IMR-90 (cell line): ENCODE measurements at regions not wholly inside any gene's neighbourhood (a gene's known extent, or its start where the extent isn't known, plus 50 kb on each side); places are given as distances from the start of the nearest gene placed in this dataset.

Source experiments
- ATAC-seq: fragments of 200-7000 bp; cut with Tn5 transposase; 2 replicates; pipeline ENCODE4 v1.9.1; 2020; ENCODE audit warnings: low read depth, mild to moderate bottlenecking, moderate library complexity
- BruUV-seq: library from RNA; stranded (reverse); fragments of 400-500 nt; replicated peaks from 2 replicates; lab custom pipeline; 2021; lab: Mats Ljungman, UMichigan
- CTCF ChIA-PET: fragments of 300-600 bp; formaldehyde crosslinking; extraction: SDS; loops from one replicate; lab custom pipeline; 2021; ENCODE audit warnings: antibody characterized with exemption; lab: Yijun Ruan, JAX
- POLR2A ChIA-PET: fragments of 300-600 bp; sonication (Branson Sonifier 250); formaldehyde crosslinking; loops from one replicate; lab custom pipeline; 2022; ENCODE audit warnings: antibody characterized with exemption; ENCODE audit not compliant: unreplicated experiment; lab: Charles Lee
- DNase-seq: peaks from one replicate; pipeline ENCODE4 v3.0.0; 2013
- H2AFZ ChIP-seq: replicated peaks from 2 replicates; pipeline ENCODE3; 2013; ENCODE audit warnings: low read length, mild to moderate bottlenecking; ENCODE audit not compliant: poor library complexity
- H2AK5ac ChIP-seq: 2 replicates; pipeline ENCODE4 v1.6.1; 2013; ENCODE audit warnings: low read depth, low read length, inconsistent platforms
- H2AK9ac ChIP-seq: replicated peaks from 2 replicates; pipeline ENCODE3; 2013; ENCODE audit warnings: mild to moderate bottlenecking, low read depth, low read length, moderate library complexity; ENCODE audit not compliant: poor library complexity
- H2BK120ac ChIP-seq: 2 replicates; pipeline ENCODE4 v1.6.1; 2013; ENCODE audit warnings: low read depth, low read length, inconsistent platforms
- H2BK15ac ChIP-seq: 3 replicates; pipeline ENCODE4 v1.6.1; 2013; ENCODE audit warnings: low read depth, low read length, inconsistent platforms
- H2BK20ac ChIP-seq: 2 replicates; pipeline ENCODE4 v1.6.1; 2013; ENCODE audit warnings: low read depth, mild to moderate bottlenecking, inconsistent platforms, low read length, moderate library complexity
- H2BK5ac ChIP-seq: 2 replicates; pipeline ENCODE4 v1.6.1; 2013; ENCODE audit warnings: mild to moderate bottlenecking, low read depth, low read length, inconsistent platforms; ENCODE audit not compliant: poor library complexity, severe bottlenecking
- H3K14ac ChIP-seq: replicated peaks from 2 replicates; pipeline ENCODE4 v1.6.1; 2013; ENCODE audit warnings: low read depth, low read length, inconsistent platforms
- H3K18ac ChIP-seq: 2 replicates; pipeline ENCODE4 v1.6.1; 2013; ENCODE audit warnings: low read depth, low read length, control low read depth
- H3K23ac ChIP-seq: 2 replicates; pipeline ENCODE4 v1.6.1; 2013; ENCODE audit warnings: low read depth, low read length, inconsistent platforms
- H3K27ac ChIP-seq: 2 replicates; pipeline ENCODE4 v1.5.1; 2013; ENCODE audit warnings: mild to moderate bottlenecking, control low read depth, low read length; ENCODE audit not compliant: insufficient read depth
- H3K27me3 ChIP-seq: 2 replicates; pipeline ENCODE4 v1.6.1; 2013; ENCODE audit warnings: low read length; ENCODE audit not compliant: control insufficient read depth, insufficient read depth
- H3K36me3 ChIP-seq: 2 replicates; pipeline ENCODE4 v1.6.1; 2013; ENCODE audit warnings: low read length, mixed read lengths; ENCODE audit not compliant: control insufficient read depth, insufficient read depth
- H3K4ac ChIP-seq: 2 replicates; pipeline ENCODE4 v1.6.1; 2013; ENCODE audit warnings: low read depth, low read length, inconsistent platforms
- H3K4me1 ChIP-seq: 2 replicates; pipeline ENCODE4 v1.6.1; 2013; ENCODE audit warnings: low read length, mixed read lengths; ENCODE audit not compliant: control insufficient read depth, insufficient read depth
- H3K4me2 ChIP-seq: 2 replicates; pipeline ENCODE4 v1.6.1; 2013; ENCODE audit warnings: low read depth, mild to moderate bottlenecking, control low read depth, low read length, moderate library complexity
- H3K4me3 ChIP-seq: 2 replicates; pipeline ENCODE4 v1.5.1; 2013; ENCODE audit warnings: low read depth, mild to moderate bottlenecking, control low read depth, low read length, moderate library complexity; ENCODE audit not compliant: insufficient read depth
- H3K56ac ChIP-seq: 2 replicates; pipeline ENCODE4 v1.6.1; 2013; ENCODE audit warnings: low read length, inconsistent platforms; ENCODE audit not compliant: insufficient read depth; ENCODE audit errors: extremely low read depth
- H3K79me1 ChIP-seq, 2 experiments: 2 replicates each; pipeline ENCODE4 v1.6.1; 2013; ENCODE audit warnings: low read length in 2 of 2, inconsistent platforms in 1 of 2, low read depth in 1 of 2
- H3K9ac ChIP-seq: 2 replicates; pipeline ENCODE4 v1.6.1; 2013; ENCODE audit warnings: low read depth, low read length, control low read depth
- H3K9me1 ChIP-seq: 2 replicates; pipeline ENCODE4 v1.6.1; 2013; ENCODE audit warnings: low read length, inconsistent platforms; ENCODE audit not compliant: insufficient read depth
- H3K9me3 ChIP-seq: 2 replicates; pipeline ENCODE4 v1.6.1; 2013; ENCODE audit warnings: low read length; ENCODE audit not compliant: control insufficient read depth, insufficient read depth
- H4K20me1 ChIP-seq: 2 replicates; pipeline ENCODE4 v1.6.1; 2013; ENCODE audit warnings: low read length, inconsistent platforms; ENCODE audit not compliant: insufficient read depth
- H4K5ac ChIP-seq: 2 replicates; pipeline ENCODE4 v1.6.1; 2013; ENCODE audit warnings: mild to moderate bottlenecking, low read depth, low read length, control low read depth
- H4K8ac ChIP-seq, 2 experiments: 2 replicates each; pipeline ENCODE4 v1.6.1; 2013; ENCODE audit warnings: low read depth in 2 of 2, low read length in 2 of 2, control low read depth in 1 of 2, inconsistent platforms in 1 of 2
- H4K91ac ChIP-seq: 2 replicates; pipeline ENCODE4 v1.6.1; 2013; ENCODE audit warnings: low read depth, low read length, inconsistent platforms; ENCODE audit not compliant: insufficient read depth
- BHLHE40 ChIP-seq: fragments of 150-350 bp; IDR thresholded peaks from 2 replicates; pipeline ENCODE4 v1.6.1; 2016; ENCODE audit warnings: mild to moderate bottlenecking, low read depth, low read length
- CEBPB ChIP-seq: IDR thresholded peaks from 2 replicates; pipeline ENCODE4 v1.6.1; 2012; ENCODE audit warnings: low read depth, low read length, improper control_type of control experiment
- CHD1 ChIP-seq: IDR thresholded peaks from 2 replicates; pipeline ENCODE4 v1.6.1; 2012; ENCODE audit warnings: low read depth, low read length, improper control_type of control experiment
- ELK1 ChIP-seq: fragments of 150-350 bp; IDR thresholded peaks from 2 replicates; pipeline ENCODE4 v1.6.1; 2016; ENCODE audit warnings: low read depth, mild to moderate bottlenecking, low read length, moderate library complexity, borderline replicate concordance
- MAFK ChIP-seq: IDR thresholded peaks from 2 replicates; pipeline ENCODE4 v1.6.1; 2012; ENCODE audit warnings: low read depth, low read length, improper control_type of control experiment
- MXI1 ChIP-seq: IDR thresholded peaks from 2 replicates; pipeline ENCODE4 v1.6.1; 2012; ENCODE audit warnings: low read depth, mild to moderate bottlenecking, low read length, moderate library complexity, borderline replicate concordance
- POLR2A ChIP-seq: IDR thresholded peaks from 2 replicates; pipeline ENCODE4 v1.6.1; 2012; ENCODE audit warnings: mild to moderate bottlenecking, low read depth, low read length
- RAD21 ChIP-seq: IDR thresholded peaks from 2 replicates; pipeline ENCODE4 v1.6.1; 2012; ENCODE audit warnings: low read length, improper control_type of control experiment
- RCOR1 ChIP-seq: IDR thresholded peaks from 2 replicates; pipeline ENCODE4 v1.6.1; 2012; ENCODE audit warnings: mild to moderate bottlenecking, low read length, improper control_type of control experiment; ENCODE audit not compliant: insufficient replicate concordance
- RFX5 ChIP-seq: IDR thresholded peaks from 2 replicates; pipeline ENCODE4 v1.8.0; 2012; ENCODE audit warnings: low read depth, mild to moderate bottlenecking, low read length, moderate library complexity
- WGBS, 2 experiments: methylation state at CpG; one replicate each; pipeline versions ENCODE4 v1.1.5 to v1.1.7; 2013; ENCODE audit warnings: missing lambda C conversion rate in 2 of 2; ENCODE audit not compliant: insufficient read length in 1 of 2; ENCODE audit errors: extremely low coverage in 2 of 2; 5-methylcytosine and 5-hydroxymethylcytosine counted together
- dilution Hi-C: fragments of 300-500 bp; cut with HindIII; formaldehyde crosslinking; loops from one replicate; pipeline ENCODE4 v1.14.3; 2018; ENCODE audit warnings: low sequenced_read_pairs; ENCODE audit not compliant: unreplicated experiment
- in situ Hi-C: fragments of 300-500 bp; cut with MboI; formaldehyde crosslinking; loops from 3 replicates; pipeline ENCODE4 v1.14.3; 2019; ENCODE audit warnings: low sequenced_read_pairs, inconsistent platforms, mixed read lengths
- intact Hi-C: fragments of 100-400 bp; cut with micrococcal nuclease; formaldehyde crosslinking; loops from 2 replicates; pipeline ENCODE4 v1.10.0; 2022

- Histone ChIP-seq H3K14ac (no peak overlapping the region), H2AFZ (no peak overlapping the region), H3K4me3 (no peak overlapping the region), H2BK5ac (peak overlapping the region; percentile 59), H2AK9ac (no peak overlapping the region), H3K4me2 (no peak overlapping the region), H3K9me1 (no peaks in the 10 kb centered on the region), H3K9ac (no peak overlapping the region), H3K18ac (no peak overlapping the region), H3K23ac (no peak overlapping the region), H4K91ac (no peak overlapping the region), H3K56ac (no peak overlapping the region), H3K79me1 (no peaks in the 10 kb centered on the region), H2BK120ac (no peak overlapping the region), H2BK20ac (no peak overlapping the region), H4K8ac (no peak overlapping the region), H2BK15ac (no peak overlapping the region), H3K27me3 (no peaks in the 10 kb centered on the region), H3K27ac (no peak overlapping the region), H3K9me3 (no peaks in the 10 kb centered on the region), H3K4me1 (no peaks in the 10 kb centered on the region; the same call in 1 of the 2 replicates), H4K20me1 (no peaks in the 10 kb centered on the region), H3K4ac (no peak overlapping the region), H3K36me3 (no peaks in the 10 kb centered on the region), H4K5ac (no peak overlapping the region), H2AK5ac (no peak overlapping the region)
- intact Hi-C loops = no loop called here
- no peak for DNase-seq
- ChIA-PET CTCF (interaction anchor here (0.6 kb wide), 1 partner anchor 49 kb away, joined by 3 read pairs; no protein-coding TSS in a partner anchor), POLR2A (no interaction called here)
- no TSS peak for BruUV-seq
- 38 to 100% methylated on average over 1 to 2 of the region's 3 CpGs for WGBS, 2 experiments
- in situ Hi-C loops = no loop called here
- TF ChIP-seq CHD1 (no peak), ELK1 (no peak), RCOR1 (no peak), MAFK (no peak), RFX5 (no peak), RAD21 (no peak), MXI1 (no peak), BHLHE40 (no peak), CEBPB (no peak), POLR2A (no peak)
- ATAC-seq = no peak
- dilution Hi-C loops = no loop called here
Observed at GRCh38 chr10:7098160-7098762, 312.6 kb downstream of the SFMBT2 start.
